ENCODE measurements at regions not wholly inside any gene's neighbourhood (a gene's known extent, or its start where the extent isn't known, plus 50 kb on each side); places are given as distances from the start of the nearest gene placed in this dataset.

DNA sequence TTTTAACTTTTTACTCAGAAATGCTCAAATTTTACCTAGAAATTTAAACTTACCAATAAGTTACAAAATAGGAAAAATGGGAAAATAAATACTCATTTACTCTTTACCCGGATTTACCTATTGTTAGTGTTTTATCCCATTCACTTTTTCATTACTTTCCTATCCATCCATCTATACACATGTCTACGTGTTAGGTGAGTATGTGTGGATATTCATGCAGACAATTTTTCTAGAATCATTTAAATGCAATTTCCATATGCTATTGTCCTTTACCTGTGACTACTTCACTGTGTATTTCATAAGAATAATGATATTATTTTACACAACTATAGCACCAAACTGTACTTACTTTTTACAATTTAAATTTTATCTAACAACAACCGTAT is 896.6 kb upstream of the INTU start:
- no peak for TF ChIP-seq POLR2A (IDR thresholded peaks at IDR 0.05)
- TF ChIP-seq, protein P1, sequence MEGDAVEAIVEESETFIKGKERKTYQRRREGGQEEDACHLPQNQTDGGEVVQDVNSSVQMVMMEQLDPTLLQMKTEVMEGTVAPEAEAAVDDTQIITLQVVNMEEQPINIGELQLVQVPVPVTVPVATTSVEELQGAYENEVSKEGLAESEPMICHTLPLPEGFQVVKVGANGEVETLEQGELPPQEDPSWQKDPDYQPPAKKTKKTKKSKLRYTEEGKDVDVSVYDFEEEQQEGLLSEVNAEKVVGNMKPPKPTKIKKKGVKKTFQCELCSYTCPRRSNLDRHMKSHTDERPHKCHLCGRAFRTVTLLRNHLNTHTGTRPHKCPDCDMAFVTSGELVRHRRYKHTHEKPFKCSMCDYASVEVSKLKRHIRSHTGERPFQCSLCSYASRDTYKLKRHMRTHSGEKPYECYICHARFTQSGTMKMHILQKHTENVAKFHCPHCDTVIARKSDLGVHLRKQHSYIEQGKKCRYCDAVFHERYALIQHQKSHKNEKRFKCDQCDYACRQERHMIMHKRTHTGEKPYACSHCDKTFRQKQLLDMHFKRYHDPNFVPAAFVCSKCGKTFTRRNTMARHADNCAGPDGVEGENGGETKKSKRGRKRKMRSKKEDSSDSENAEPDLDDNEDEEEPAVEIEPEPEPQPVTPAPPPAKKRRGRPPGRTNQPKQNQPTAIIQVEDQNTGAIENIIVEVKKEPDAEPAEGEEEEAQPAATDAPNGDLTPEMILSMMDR (IDR thresholded peaks at IDR 0.05) = no peak

Data from Peyer's patch (tissue), 4 donors.